ENCODE measurements at regions not wholly inside any gene's neighbourhood (a gene's known extent, or its start where the extent isn't known, plus 50 kb on each side); places are given as distances from the start of the nearest gene placed in this dataset.

DNA sequence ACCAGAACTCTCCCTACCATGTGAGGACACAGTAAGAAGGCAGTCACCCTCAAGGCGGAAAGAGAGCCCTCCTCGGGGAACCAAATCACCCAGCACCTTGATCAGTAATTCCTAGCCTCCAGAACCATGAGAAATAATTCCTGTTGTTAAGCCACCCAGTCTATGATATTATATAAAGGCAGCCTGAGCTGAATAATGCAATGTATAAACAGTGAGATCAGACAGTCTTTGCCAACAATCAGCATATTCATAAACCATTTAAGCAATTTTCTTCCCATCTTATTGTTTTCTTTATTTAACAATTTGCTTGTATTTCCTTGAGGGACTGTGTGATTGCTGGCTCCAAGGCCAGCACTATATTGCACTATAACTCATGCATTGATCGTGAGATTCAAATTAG is 144.4 kb upstream of the DAPK1 start:
- Histone ChIP-seq H3K4me3 (ENCODE audit: low read length) (no peak overlapping the region), H3K4me1 (ENCODE audit: insufficient read depth, low read length) (no peaks in the 10 kb centered on the region), H3K36me3 (ENCODE audit: low read depth, low read length) (no peaks in the 10 kb centered on the region), H4K20me1 (ENCODE audit: low read length) (no peaks in the 10 kb centered on the region), H3K79me2 (ENCODE audit: low read length) (no peaks in the 10 kb centered on the region), H3K4me2 (ENCODE audit: low read length) (no peak overlapping the region), H3K9ac (ENCODE audit: low read length) (no peak overlapping the region), H3F3A (ENCODE audit: low read length, unreplicated experiment) (no peaks in the 10 kb centered on the region), H3K27ac (ENCODE audit: low read length) (no peak overlapping the region), H2AFZ (ENCODE audit: low read length) (no peak overlapping the region), H3K9me3 (ENCODE audit: low read length) (no peaks in the 10 kb centered on the region), H3K9me2 (replicated peaks; ENCODE audit: low read length) (no peaks in the 10 kb centered on the region), H3K27me3 (ENCODE audit: low read length) (no peaks in the 10 kb centered on the region)
- BruUV-seq (replicated peaks) = no TSS peak
- intact Hi-C loops (cut with micrococcal nuclease) = no loop called here
- POLR2A ChIA-PET (ENCODE audit: unreplicated experiment) = no interaction called here
- CTCF ChIA-PET = no interaction called here
- DNase-seq (no peak), ATAC-seq (no peak)
- TF ChIP-seq, protein P1, sequence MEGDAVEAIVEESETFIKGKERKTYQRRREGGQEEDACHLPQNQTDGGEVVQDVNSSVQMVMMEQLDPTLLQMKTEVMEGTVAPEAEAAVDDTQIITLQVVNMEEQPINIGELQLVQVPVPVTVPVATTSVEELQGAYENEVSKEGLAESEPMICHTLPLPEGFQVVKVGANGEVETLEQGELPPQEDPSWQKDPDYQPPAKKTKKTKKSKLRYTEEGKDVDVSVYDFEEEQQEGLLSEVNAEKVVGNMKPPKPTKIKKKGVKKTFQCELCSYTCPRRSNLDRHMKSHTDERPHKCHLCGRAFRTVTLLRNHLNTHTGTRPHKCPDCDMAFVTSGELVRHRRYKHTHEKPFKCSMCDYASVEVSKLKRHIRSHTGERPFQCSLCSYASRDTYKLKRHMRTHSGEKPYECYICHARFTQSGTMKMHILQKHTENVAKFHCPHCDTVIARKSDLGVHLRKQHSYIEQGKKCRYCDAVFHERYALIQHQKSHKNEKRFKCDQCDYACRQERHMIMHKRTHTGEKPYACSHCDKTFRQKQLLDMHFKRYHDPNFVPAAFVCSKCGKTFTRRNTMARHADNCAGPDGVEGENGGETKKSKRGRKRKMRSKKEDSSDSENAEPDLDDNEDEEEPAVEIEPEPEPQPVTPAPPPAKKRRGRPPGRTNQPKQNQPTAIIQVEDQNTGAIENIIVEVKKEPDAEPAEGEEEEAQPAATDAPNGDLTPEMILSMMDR (conservative IDR thresholded peaks at IDR 0.05; ENCODE audit: low read depth, low read length) = no peak
- TF ChIP-seq EZH2 (IDR thresholded peaks at IDR 0.05; ENCODE audit: low read length, unreplicated experiment) (no peak), EZH2phosphoT487 (IDR thresholded peaks at IDR 0.05; ENCODE audit: borderline replicate concordance, low read length) (no peak)

DNA sequence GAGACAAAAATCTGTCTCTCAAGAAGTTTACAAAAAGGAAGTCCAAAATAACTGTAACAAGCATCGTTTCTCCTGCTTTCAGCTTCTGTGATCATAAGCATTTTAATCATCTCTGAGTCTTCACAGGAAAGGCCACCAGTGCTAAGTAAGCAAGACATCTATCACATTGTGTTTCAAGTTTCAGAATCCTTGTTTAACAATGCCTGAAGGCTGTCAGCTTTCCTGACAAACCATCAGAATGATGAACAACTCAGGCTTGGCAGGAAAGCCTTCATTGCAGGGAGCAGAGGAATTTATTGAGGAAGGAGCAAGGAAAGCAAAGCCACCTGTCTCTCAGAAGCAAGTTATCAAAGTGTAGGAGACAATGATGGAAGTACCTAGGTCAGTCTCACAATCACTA is 143.5 kb upstream of the DAPK1 start:
- no peaks in the 10 kb centered on the region for H3K36me3 ChIP-seq (ENCODE audit: low read depth, low read length)
- no peaks in the 10 kb centered on the region for H3K4me1 ChIP-seq (ENCODE audit: insufficient read depth, low read length)
- ChIA-PET POLR2A (ENCODE audit: unreplicated experiment) (no interaction called here), CTCF (no interaction called here)
- no peaks in the 10 kb centered on the region for H3K9me3 ChIP-seq (ENCODE audit: low read length)
- H3K4me2 ChIP-seq (ENCODE audit: low read length) = no peak overlapping the region
- no TSS peak for BruUV-seq (replicated peaks)
- TF ChIP-seq EZH2phosphoT487 (IDR thresholded peaks at IDR 0.05; ENCODE audit: borderline replicate concordance, low read length) = no peak
- TF ChIP-seq, protein P1 (conservative IDR thresholded peaks at IDR 0.05; ENCODE audit: low read depth, low read length) = no peak
- no peak for TF ChIP-seq EZH2 (IDR thresholded peaks at IDR 0.05; ENCODE audit: low read length, unreplicated experiment)
- intact Hi-C loops (cut with micrococcal nuclease) = no loop called here
- no peaks in the 10 kb centered on the region for H3K79me2 ChIP-seq (ENCODE audit: low read length)
- ATAC-seq (no peak), DNase-seq (no peak)
- no peak overlapping the region for H3K9ac ChIP-seq (ENCODE audit: low read length)
- H4K20me1 ChIP-seq (ENCODE audit: low read length) = no peaks in the 10 kb centered on the region
- H3K27ac ChIP-seq (ENCODE audit: low read length) = no peak overlapping the region
- no peak overlapping the region for H3K4me3 ChIP-seq (ENCODE audit: low read length)
- no peaks in the 10 kb centered on the region for H3F3A ChIP-seq (ENCODE audit: low read length, unreplicated experiment)
- no peak overlapping the region for H2AFZ ChIP-seq (ENCODE audit: low read length)
- H3K9me2 ChIP-seq (replicated peaks; ENCODE audit: low read length) = no peaks in the 10 kb centered on the region
- no peaks in the 10 kb centered on the region for H3K27me3 ChIP-seq (ENCODE audit: low read length)

DNA sequence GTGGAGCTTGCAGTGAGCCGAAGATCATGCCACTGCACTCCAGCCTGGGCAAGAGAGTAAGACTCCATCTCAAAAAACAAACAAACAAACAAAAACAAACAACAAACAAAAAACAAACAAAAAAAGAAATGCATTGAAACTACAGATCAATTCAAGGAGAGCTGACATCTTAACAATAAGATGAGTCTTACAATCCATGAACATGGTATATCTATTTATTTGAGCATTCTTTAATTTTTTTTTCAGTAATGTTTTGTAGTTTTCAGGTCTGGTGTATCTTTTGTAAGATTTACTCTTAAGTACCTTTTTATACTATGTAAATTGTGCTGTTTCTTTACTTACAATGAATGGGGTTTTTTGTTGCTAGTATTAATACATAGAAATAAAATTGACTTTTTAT is 140.1 kb upstream of the DAPK1 start:
- Histone ChIP-seq H3K9me3 (ENCODE audit: low read length) (no peaks in the 10 kb centered on the region), H3K9ac (ENCODE audit: low read length) (no peak overlapping the region), H3F3A (ENCODE audit: low read length, unreplicated experiment) (no peaks in the 10 kb centered on the region), H3K27ac (ENCODE audit: low read length) (no peak overlapping the region), H3K4me2 (ENCODE audit: low read length) (no peak overlapping the region), H3K4me1 (ENCODE audit: insufficient read depth, low read length) (no peaks in the 10 kb centered on the region), H3K79me2 (ENCODE audit: low read length) (no peaks in the 10 kb centered on the region), H3K4me3 (ENCODE audit: low read length) (no peak overlapping the region), H3K27me3 (ENCODE audit: low read length) (no peaks in the 10 kb centered on the region), H2AFZ (ENCODE audit: low read length) (no peak overlapping the region), H3K9me2 (replicated peaks; ENCODE audit: low read length) (no peaks in the 10 kb centered on the region), H4K20me1 (ENCODE audit: low read length) (no peaks in the 10 kb centered on the region), H3K36me3 (ENCODE audit: low read depth, low read length) (no peaks in the 10 kb centered on the region)
- DNase-seq (no peak), ATAC-seq (no peak)
- CTCF ChIA-PET = no interaction called here
- BruUV-seq (replicated peaks) = no TSS peak
- POLR2A ChIA-PET (ENCODE audit: unreplicated experiment) = no interaction called here
- TF ChIP-seq, protein P1 (conservative IDR thresholded peaks at IDR 0.05; ENCODE audit: low read depth, low read length) = no peak
- intact Hi-C loops (cut with micrococcal nuclease) = no loop called here

Data from PC-3 (cell line).